Astrocyte (in vitro differentiated cells and primary cell): ENCODE measurements at regions not wholly inside any gene's neighbourhood (a gene's known extent, or its start where the extent isn't known, plus 50 kb on each side); places are given as distances from the start of the nearest gene placed in this dataset.
"Not testable (repeated sequence)": the region's sequence is repeated elsewhere in the genome, so short reads cannot be mapped to it uniquely, and the experiment has no call there.

ENCODE experiments used
- CTCF ChIP-seq: IDR thresholded peaks from 2 replicates; pipeline ENCODE4 v1.5.1; 2011; ENCODE audit warnings: low read depth, mild to moderate bottlenecking, inconsistent platforms, low read length, moderate library complexity; ENCODE audit not compliant: insufficient read depth
- EZH2 ChIP-seq: IDR thresholded peaks from 2 replicates; pipeline ENCODE4 v1.6.1; 2012; ENCODE audit warnings: mild to moderate bottlenecking, low read length, inconsistent platforms; ENCODE audit not compliant: insufficient read depth

- TF ChIP-seq CTCF, EZH2: not testable (repeated sequence)
Observed at GRCh38 chr12:131658605-131659004, 52.3 kb upstream of the SFSWAP start.
